SK-N-SH (cell line): ENCODE measurements at regions not wholly inside any gene's neighbourhood (a gene's known extent, or its start where the extent isn't known, plus 50 kb on each side); places are given as distances from the start of the nearest gene placed in this dataset.

Experiments
- CTCF ChIA-PET: fragments of 300-600, 350-600 bp; formaldehyde crosslinking; extraction: SDS; loops from one replicate; lab custom pipeline; 2021; lab: Yijun Ruan, JAX
- POLR2A ChIA-PET: fragments of 350-600 bp; sonication (Branson Sonifier 250); formaldehyde crosslinking; extraction: SDS; loops from one replicate; lab custom pipeline; 2020; ENCODE audit warnings: antibody characterized with exemption, inconsistent platforms; lab: Yijun Ruan, JAX
- DNase-seq: peaks from one replicate; pipeline ENCODE4 v3.0.0; 2012
- H2AFZ ChIP-seq: fragments of 200-600 bp; sonication (generic); 2 replicates; pipeline ENCODE4 v1.8.1; 2016; ENCODE audit warnings: antibody characterized with exemption, mild to moderate bottlenecking, low read depth
- H3F3A ChIP-seq: fragments of 200-600 bp; sonication (generic); replicated peaks from 2 replicates; pipeline ENCODE3; 2016; ENCODE audit warnings: antibody characterized with exemption, mild to moderate bottlenecking; ENCODE audit not compliant: insufficient read depth
- H3K27ac ChIP-seq, 2 experiments: fragments of 200-500 bp in 1 of 2; fragments of 200-600 bp in 1 of 2; sonication (Bioruptor generic) in 1 of 2; sonication (generic), shearing (Covaris generic) in 1 of 2; 2 replicates each; pipeline versions ENCODE4 v1.5.1 to v1.6.1; 2014 to 2016; ENCODE audit warnings: low read depth in 2 of 2, inconsistent platforms in 1 of 2, low read length in 1 of 2, mild to moderate bottlenecking in 1 of 2, mixed read lengths in 1 of 2
- H3K27me3 ChIP-seq: fragments of 200-600 bp; sonication (generic), shearing (Covaris generic); 2 replicates; pipeline ENCODE4 v1.6.1; 2016; ENCODE audit warnings: mixed run types; ENCODE audit not compliant: insufficient read depth
- H3K36me3 ChIP-seq, 2 experiments: fragments of 200-500 bp in 1 of 2; fragments of 200-600 bp in 1 of 2; sonication (Bioruptor generic) in 1 of 2; sonication (generic) in 1 of 2; replicated peaks in 1 of 2; 2 replicates each; pipeline versions ENCODE3 to v1.5.1; 2014 to 2016; ENCODE audit warnings: low read length in 1 of 2, mild to moderate bottlenecking in 1 of 2; ENCODE audit not compliant: insufficient read depth in 2 of 2, control insufficient read depth in 1 of 2
- H3K4me1 ChIP-seq, 2 experiments: fragments of 200-500 bp in 1 of 2; fragments of 200-600 bp in 1 of 2; sonication (Bioruptor generic) in 1 of 2; sonication (generic), shearing (Covaris generic) in 1 of 2; 2 replicates each; pipeline versions ENCODE4 v1.5.1 to v1.6.1; 2014 to 2016; ENCODE audit warnings: low read depth in 1 of 2, low read length in 1 of 2, mixed run types in 1 of 2; ENCODE audit not compliant: insufficient read depth in 2 of 2, control insufficient read depth in 1 of 2
- H3K4me2 ChIP-seq: fragments of 200-600 bp; sonication (generic), shearing (Covaris generic); 2 replicates; pipeline ENCODE4 v1.6.1; 2017; ENCODE audit warnings: mixed run types
- H3K4me3 ChIP-seq, 2 experiments: fragments of 200-500 bp in 1 of 2; fragments of 200-600 bp in 1 of 2; sonication (Bioruptor generic) in 1 of 2; sonication (generic), shearing (Covaris generic) in 1 of 2; 2 replicates each; pipeline versions ENCODE4 v1.5.1 to v1.8.1; 2014 to 2016; ENCODE audit warnings: low read depth in 2 of 2, inconsistent platforms in 1 of 2, low read length in 1 of 2, mild to moderate bottlenecking in 1 of 2, mixed read lengths in 1 of 2, moderate library complexity in 1 of 2
- H3K79me2 ChIP-seq: fragments of 200-600 bp; sonication (generic); 2 replicates; pipeline ENCODE4 v1.8.1; 2017; ENCODE audit warnings: mild to moderate bottlenecking; ENCODE audit not compliant: insufficient read depth
- H3K9ac ChIP-seq: fragments of 200-600 bp; sonication (generic); 2 replicates; pipeline ENCODE4 v1.6.1; 2017; ENCODE audit warnings: mixed run types
- H3K9me2 ChIP-seq: fragments of 200-600 bp; sonication (generic); 2 replicates; pipeline ENCODE4 v1.6.1; 2017; ENCODE audit warnings: mixed run types
- H3K9me3 ChIP-seq: fragments of 200-600 bp; sonication (generic); 2 replicates; pipeline ENCODE4 v1.6.1; 2017; ENCODE audit warnings: mixed run types, mild to moderate bottlenecking, moderate library complexity
- H4K20me1 ChIP-seq: fragments of 200-600 bp; sonication (generic); 2 replicates; pipeline ENCODE4 v1.6.1; 2017; ENCODE audit warnings: mild to moderate bottlenecking, mixed run types; ENCODE audit not compliant: insufficient read depth
- CTCF ChIP-seq: fragments of 200-600 bp; sonication (generic); IDR thresholded peaks from 2 replicates; pipeline ENCODE4 v1.6.1; 2017; ENCODE audit warnings: antibody characterized with exemption, mild to moderate bottlenecking, moderate library complexity
- ELF1 ChIP-seq: IDR thresholded peaks from 2 replicates; pipeline ENCODE4 v1.4.0; 2012
- EP300 ChIP-seq, 2 experiments: IDR thresholded peaks; 2 replicates each; pipeline versions ENCODE4 v1.4.0 to v1.6.1; 2012; ENCODE audit warnings: borderline replicate concordance in 1 of 2, low read depth in 1 of 2, low read length in 1 of 2
- EZH2phosphoT487 ChIP-seq: fragments of 200-600 bp; sonication (generic); IDR thresholded peaks from 2 replicates; pipeline ENCODE4 v1.6.1; 2017; ENCODE audit warnings: low read depth, mixed run types, mild to moderate bottlenecking, antibody characterized with exemption, moderate library complexity, borderline replicate concordance
- GABPA ChIP-seq: IDR thresholded peaks from 2 replicates; pipeline ENCODE4 v1.4.0; 2012; ENCODE audit warnings: low read depth, mild to moderate bottlenecking
- MAX ChIP-seq: IDR thresholded peaks from 2 replicates; pipeline ENCODE4 v1.4.0; 2012; ENCODE audit warnings: low read depth
- MXI1 ChIP-seq: IDR thresholded peaks from 2 replicates; pipeline ENCODE4 v1.6.1; 2012; ENCODE audit warnings: mild to moderate bottlenecking, low read depth, low read length, improper control_type of control experiment
- NFIC ChIP-seq: IDR thresholded peaks from 2 replicates; pipeline ENCODE4 v1.4.0; 2012; ENCODE audit warnings: borderline replicate concordance
- NRF1 ChIP-seq: IDR thresholded peaks from 2 replicates; pipeline ENCODE4 v1.6.1; 2012; ENCODE audit warnings: low read depth, mild to moderate bottlenecking, low read length
- PBX3 ChIP-seq: IDR thresholded peaks from 2 replicates; pipeline ENCODE4; 2012
- RCOR1 ChIP-seq: fragments of 150-350 bp; IDR thresholded peaks from 2 replicates; pipeline ENCODE4 v1.6.1; 2017; ENCODE audit warnings: antibody characterized with exemption, low read length
- REST ChIP-seq: IDR thresholded peaks from 2 replicates; pipeline ENCODE4 v1.6.1; 2012; ENCODE audit warnings: mild to moderate bottlenecking, low read depth, low read length, moderate library complexity
- RFX5 ChIP-seq: IDR thresholded peaks from 2 replicates; pipeline ENCODE4 v1.6.1; 2012; ENCODE audit warnings: mild to moderate bottlenecking, improper control_type of control experiment, low read length
- SMC3 ChIP-seq: IDR thresholded peaks from 2 replicates; pipeline ENCODE4 v1.6.1; 2012; ENCODE audit warnings: low read depth, low read length, improper control_type of control experiment
- TAF1 ChIP-seq: IDR thresholded peaks from 2 replicates; pipeline ENCODE4 v1.6.1; 2012; ENCODE audit warnings: low read depth, mild to moderate bottlenecking, low read length, moderate library complexity, borderline replicate concordance
- TEAD4 ChIP-seq: IDR thresholded peaks from 2 replicates; pipeline ENCODE4 v1.4.0; 2012; ENCODE audit warnings: mild to moderate bottlenecking, borderline replicate concordance; ENCODE audit not compliant: insufficient read depth
- USF2 ChIP-seq: fragments of 150-350 bp; IDR thresholded peaks from 2 replicates; pipeline ENCODE4 v1.6.1; 2017; ENCODE audit warnings: antibody characterized with exemption, low read length, low read depth, borderline replicate concordance
- YY1 ChIP-seq: IDR thresholded peaks from 2 replicates; pipeline ENCODE4 v1.4.0; 2012; ENCODE audit warnings: low read depth, mild to moderate bottlenecking
- ZBTB33 ChIP-seq: IDR thresholded peaks from 2 replicates; pipeline ENCODE4 v1.4.0; 2012; ENCODE audit warnings: low read depth, borderline replicate concordance
- WGBS: methylation state at CpG from one replicate; pipeline ENCODE4 v1.1.6; 2017; ENCODE audit warnings: low lambda C conversion rate; 5-methylcytosine and 5-hydroxymethylcytosine counted together

- no peaks in the 10 kb centered on the region for H3K4me1 ChIP-seq
- no peak overlapping the region for H3K4me3 ChIP-seq
- ChIA-PET CTCF (no interaction called here), POLR2A (no interaction called here)
- H3K9me2 ChIP-seq: no peaks in the 10 kb centered on the region
- no peak overlapping the region for H3K4me2 ChIP-seq
- H4K20me1 ChIP-seq: no peaks in the 10 kb centered on the region
- no peak for DNase-seq
- H2AFZ ChIP-seq: no peak overlapping the region
- H3K9me3 ChIP-seq: no peaks in the 10 kb centered on the region
- no peaks in the 10 kb centered on the region for H3K36me3 ChIP-seq
- TF ChIP-seq CTCF (no peak), NFIC (no peak), PBX3 (no peak), SMC3 (no peak), TAF1 (no peak), MAX (no peak), ZBTB33 (no peak), YY1 (no peak)
- WGBS: 7% methylated on average over 2 of the region's 2 CpGs
- H3K27ac ChIP-seq: no peak overlapping the region
- H3F3A ChIP-seq: no peaks in the 10 kb centered on the region
- no peaks in the 10 kb centered on the region for H3K27me3 ChIP-seq
- no peaks in the 10 kb centered on the region for H3K79me2 ChIP-seq
- H3K9ac ChIP-seq: no peak overlapping the region
These were observed 192.8 kb downstream of the MAD2L1 start for GRCh38 chr4:119873794-119874325.

GRCh38 chr4:119873132-119873531 lies 193.5 kb downstream of the MAD2L1 start:
- CTCF ChIA-PET: no interaction called here
- no peak for TF ChIP-seq TAF1
- no peak for TF ChIP-seq EZH2phosphoT487
- TF ChIP-seq TEAD4: no peak
- no peak for TF ChIP-seq ELF1
- no peak for TF ChIP-seq GABPA
- TF ChIP-seq RCOR1: no peak
- TF ChIP-seq MXI1: no peak
- no peak for TF ChIP-seq NRF1
- TF ChIP-seq EP300 (IDR thresholded peaks at IDR 0.05; ENCODE audit: borderline replicate concordance in 1 of 2, low read depth in 1 of 2, low read length in 1 of 2): no peak
- no peak for TF ChIP-seq RFX5
- no peak for TF ChIP-seq USF2
- TF ChIP-seq REST: no peak
- Histone ChIP-seq H3K4me1 (no peaks in the 10 kb centered on the region), H3K27me3 (no peaks in the 10 kb centered on the region), H3K9me2 (no peaks in the 10 kb centered on the region), H3K4me2 (no peak overlapping the region), H3K4me3 (no peak overlapping the region), H4K20me1 (no peaks in the 10 kb centered on the region), H3K9ac (no peak overlapping the region), H3K27ac (no peak overlapping the region), H2AFZ (no peak overlapping the region), H3K36me3 (no peaks in the 10 kb centered on the region), H3K79me2 (no peaks in the 10 kb centered on the region), H3F3A (no peaks in the 10 kb centered on the region), H3K9me3 (no peaks in the 10 kb centered on the region)
- POLR2A ChIA-PET: no interaction called here
- DNase-seq: no peak
